Uterus (tissue), 2 donors: ENCODE measurements at regions not wholly inside any gene's neighbourhood (a gene's known extent, or its start where the extent isn't known, plus 50 kb on each side); places are given as distances from the start of the nearest gene placed in this dataset.

Experiments
- POLR2A ChIP-seq, 2 donors: fragments of 450-650 bp; IDR thresholded peaks; one replicate each; pipeline ENCODE4 v1.6.1; 2016; ENCODE audit warnings: antibody characterized with exemption in 2 of 2, mild to moderate bottlenecking in 1 of 2, moderate library complexity in 1 of 2
- TF ChIP-seq, protein P1 (sequence below), 4 experiments: fragments of 200-600 bp in 2 of 4; fragments of 450-650 bp in 2 of 4; sonication (generic) in 2 of 4; IDR thresholded peaks; one replicate each; pipeline ENCODE4 v1.5.1; 2016 to 2019; ENCODE audit warnings: antibody characterized with exemption in 4 of 4, mild to moderate bottlenecking in 2 of 4, moderate library complexity in 1 of 4

- TF ChIP-seq, protein P1, sequence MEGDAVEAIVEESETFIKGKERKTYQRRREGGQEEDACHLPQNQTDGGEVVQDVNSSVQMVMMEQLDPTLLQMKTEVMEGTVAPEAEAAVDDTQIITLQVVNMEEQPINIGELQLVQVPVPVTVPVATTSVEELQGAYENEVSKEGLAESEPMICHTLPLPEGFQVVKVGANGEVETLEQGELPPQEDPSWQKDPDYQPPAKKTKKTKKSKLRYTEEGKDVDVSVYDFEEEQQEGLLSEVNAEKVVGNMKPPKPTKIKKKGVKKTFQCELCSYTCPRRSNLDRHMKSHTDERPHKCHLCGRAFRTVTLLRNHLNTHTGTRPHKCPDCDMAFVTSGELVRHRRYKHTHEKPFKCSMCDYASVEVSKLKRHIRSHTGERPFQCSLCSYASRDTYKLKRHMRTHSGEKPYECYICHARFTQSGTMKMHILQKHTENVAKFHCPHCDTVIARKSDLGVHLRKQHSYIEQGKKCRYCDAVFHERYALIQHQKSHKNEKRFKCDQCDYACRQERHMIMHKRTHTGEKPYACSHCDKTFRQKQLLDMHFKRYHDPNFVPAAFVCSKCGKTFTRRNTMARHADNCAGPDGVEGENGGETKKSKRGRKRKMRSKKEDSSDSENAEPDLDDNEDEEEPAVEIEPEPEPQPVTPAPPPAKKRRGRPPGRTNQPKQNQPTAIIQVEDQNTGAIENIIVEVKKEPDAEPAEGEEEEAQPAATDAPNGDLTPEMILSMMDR (IDR thresholded peaks at IDR 0.05): no peak
- no peak for TF ChIP-seq POLR2A (IDR thresholded peaks at IDR 0.05)
Observed at GRCh38 chr4:35516102-35516501, 728.2 kb downstream of the ARAP2 start.
